ENCODE measurements at regions not wholly inside any gene's neighbourhood (a gene's known extent, or its start where the extent isn't known, plus 50 kb on each side); places are given as distances from the start of the nearest gene placed in this dataset.

- TF ChIP-seq ZNF879 (CRISPR knock-in tag; IDR thresholded peaks at IDR 0.05), result no peak
- TF ChIP-seq, protein P1, sequence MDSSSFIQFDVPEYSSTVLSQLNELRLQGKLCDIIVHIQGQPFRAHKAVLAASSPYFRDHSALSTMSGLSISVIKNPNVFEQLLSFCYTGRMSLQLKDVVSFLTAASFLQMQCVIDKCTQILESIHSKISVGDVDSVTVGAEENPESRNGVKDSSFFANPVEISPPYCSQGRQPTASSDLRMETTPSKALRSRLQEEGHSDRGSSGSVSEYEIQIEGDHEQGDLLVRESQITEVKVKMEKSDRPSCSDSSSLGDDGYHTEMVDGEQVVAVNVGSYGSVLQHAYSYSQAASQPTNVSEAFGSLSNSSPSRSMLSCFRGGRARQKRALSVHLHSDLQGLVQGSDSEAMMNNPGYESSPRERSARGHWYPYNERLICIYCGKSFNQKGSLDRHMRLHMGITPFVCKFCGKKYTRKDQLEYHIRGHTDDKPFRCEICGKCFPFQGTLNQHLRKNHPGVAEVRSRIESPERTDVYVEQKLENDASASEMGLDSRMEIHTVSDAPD (CRISPR knock-in tag; IDR thresholded peaks at IDR 0.05), result no peak
- TF ChIP-seq AGO1 (IDR thresholded peaks at IDR 0.05; ENCODE audit: low read depth, low read length, poor library complexity, severe bottlenecking), result peak; percentile 37
- TF ChIP-seq TAF1 (CRISPR knock-in tag; IDR thresholded peaks at IDR 0.05), result peak; percentile 65; the same call in 1 of the 2 replicates
- TF ChIP-seq ZBTB2 (CRISPR knock-in tag; IDR thresholded peaks at IDR 0.05; ENCODE audit: low read depth), result no peak
- TF ChIP-seq ZMAT3 (CRISPR knock-in tag; conservative IDR thresholded peaks at IDR 0.05), result no peak; the same call in 1 of the 2 replicates
- TF ChIP-seq NR2F2 (IDR thresholded peaks at IDR 0.05; ENCODE audit: borderline replicate concordance, low read depth), result no peak
- peak; percentile 56 for TF ChIP-seq KMT2B (CRISPR knock-in tag; IDR thresholded peaks at IDR 0.05)
- TF ChIP-seq THAP9 (CRISPR knock-in tag; IDR thresholded peaks at IDR 0.05; ENCODE audit: borderline replicate concordance), result no peak; the same call in 1 of the 2 replicates
- TF ChIP-seq ZNF274 (CRISPR knock-in tag; IDR thresholded peaks at IDR 0.05), result no peak
- 0 out of 2 replicates have a peak, but pooled peaks have one; percentile 15 for TF ChIP-seq ZNF709 (CRISPR knock-in tag; IDR thresholded peaks at IDR 0.05)
- TF ChIP-seq IKZF5 (CRISPR knock-in tag; IDR thresholded peaks at IDR 0.05), result no peak
- TF ChIP-seq PHB2 (IDR thresholded peaks at IDR 0.05; ENCODE audit: partially characterized antibody), result no peak
- no peak for TF ChIP-seq TIGD3 (CRISPR knock-in tag; IDR thresholded peaks at IDR 0.05; ENCODE audit: borderline replicate concordance)
- TF ChIP-seq, protein P2, sequence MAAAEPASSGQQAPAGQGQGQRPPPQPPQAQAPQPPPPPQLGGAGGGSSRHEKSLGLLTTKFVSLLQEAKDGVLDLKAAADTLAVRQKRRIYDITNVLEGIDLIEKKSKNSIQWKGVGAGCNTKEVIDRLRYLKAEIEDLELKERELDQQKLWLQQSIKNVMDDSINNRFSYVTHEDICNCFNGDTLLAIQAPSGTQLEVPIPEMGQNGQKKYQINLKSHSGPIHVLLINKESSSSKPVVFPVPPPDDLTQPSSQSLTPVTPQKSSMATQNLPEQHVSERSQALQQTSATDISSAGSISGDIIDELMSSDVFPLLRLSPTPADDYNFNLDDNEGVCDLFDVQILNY (CRISPR knock-in tag; conservative IDR thresholded peaks at IDR 0.05), result no peak
- no peak for TF ChIP-seq BRCA1 (CRISPR knock-in tag; IDR thresholded peaks at IDR 0.05)
- no peak for TF ChIP-seq EHMT2 (IDR thresholded peaks at IDR 0.05; ENCODE audit: borderline replicate concordance, low read depth, low read length)
- TF ChIP-seq GABPA (IDR thresholded peaks at IDR 0.05; ENCODE audit: low read depth, low read length), result no peak
- no peak for TF ChIP-seq GABPA (CRISPR knock-in tag; IDR thresholded peaks at IDR 0.05; ENCODE audit: low read depth)
- no peak for TF ChIP-seq AKAP8 (CRISPR knock-in tag; IDR thresholded peaks at IDR 0.05)
- TF ChIP-seq ELF3 (CRISPR knock-in tag; IDR thresholded peaks at IDR 0.05), result no peak
Measured at GRCh38 chr5:8457187-8458037, 588.5 kb downstream of the MTRR start (continued).
